Hepatocyte (in vitro differentiated cells): ENCODE measurements at regions not wholly inside any gene's neighbourhood (a gene's known extent, or its start where the extent isn't known, plus 50 kb on each side); places are given as distances from the start of the nearest gene placed in this dataset.

Source experiments
- DNase-seq: peaks from one replicate; pipeline ENCODE4 v3.0.0-alpha.2; 2016; ENCODE audit warnings: low spot score
- H2AFZ ChIP-seq: fragments of 200-600 bp; sonication (generic); 2 replicates; pipeline ENCODE4 v1.6.0; 2016; ENCODE audit warnings: antibody characterized with exemption, mild to moderate bottlenecking
- H3K27ac ChIP-seq: fragments of 200-600 bp; sonication (generic); 2 replicates; pipeline ENCODE4 v1.5.1; 2016; ENCODE audit warnings: mild to moderate bottlenecking
- H3K27me3 ChIP-seq: fragments of 200-600 bp; sonication (generic); 2 replicates; pipeline ENCODE4 v1.6.1; 2016
- H3K36me3 ChIP-seq: fragments of 200-600 bp; sonication (generic); replicated peaks from 2 replicates; pipeline ENCODE4 v1.5.1; 2016; ENCODE audit warnings: low read depth; ENCODE audit not compliant: insufficient read depth
- H3K4me1 ChIP-seq: fragments of 200-600 bp; sonication (generic); 2 replicates; pipeline ENCODE4 v1.5.1; 2016; ENCODE audit warnings: mild to moderate bottlenecking, moderate library complexity; ENCODE audit not compliant: insufficient read depth
- H3K4me2 ChIP-seq: fragments of 200-600 bp; sonication (generic); 2 replicates; pipeline ENCODE4 v1.6.0; 2016
- H3K4me3 ChIP-seq: fragments of 200-600 bp; sonication (generic); 2 replicates; pipeline ENCODE4 v1.5.1; 2016; ENCODE audit warnings: mild to moderate bottlenecking
- H3K79me2 ChIP-seq: fragments of 200-600 bp; sonication (generic); 2 replicates; pipeline ENCODE4 v1.6.0; 2017; ENCODE audit warnings: mild to moderate bottlenecking
- H3K9me2 ChIP-seq: fragments of 200-600 bp; sonication (generic); replicated peaks from 2 replicates; pipeline ENCODE4 v1.6.0; 2017; ENCODE audit warnings: mild to moderate bottlenecking; ENCODE audit not compliant: insufficient read depth
- H3K9me3 ChIP-seq: fragments of 200-600 bp; sonication (generic); 2 replicates; pipeline ENCODE4 v1.5.1; 2016; ENCODE audit warnings: low read depth, mild to moderate bottlenecking
- H4K20me1 ChIP-seq: fragments of 200-600 bp; sonication (generic); 2 replicates; pipeline ENCODE4 v1.6.0; 2016; ENCODE audit warnings: mild to moderate bottlenecking; ENCODE audit not compliant: insufficient read depth, poor library complexity, severe bottlenecking
- EZH2 ChIP-seq: fragments of 200-600 bp; sonication (generic); IDR thresholded peaks from 2 replicates; pipeline ENCODE4 v1.6.1; 2016; ENCODE audit warnings: antibody characterized with exemption, mild to moderate bottlenecking, borderline replicate concordance
- EZH2phosphoT487 ChIP-seq: fragments of 200-600 bp; sonication (generic); IDR thresholded peaks from one replicate; pipeline ENCODE4 v1.6.1; 2018; ENCODE audit warnings: antibody characterized with exemption, mild to moderate bottlenecking, low read depth, moderate library complexity; ENCODE audit not compliant: unreplicated experiment, severe bottlenecking
- WGBS: methylation state at CpG from one replicate; pipeline ENCODE4 v1.1.6; 2016; ENCODE audit warnings: low lambda C conversion rate; ENCODE audit errors: missing lambda C conversion rate; 5-methylcytosine and 5-hydroxymethylcytosine counted together
- TF ChIP-seq, protein P1 (sequence below): fragments of 200-600 bp; sonication (generic); IDR thresholded peaks from 2 replicates; pipeline ENCODE4 v1.5.1; 2016; ENCODE audit warnings: antibody characterized with exemption, mild to moderate bottlenecking; ENCODE audit not compliant: poor library complexity

DNA sequence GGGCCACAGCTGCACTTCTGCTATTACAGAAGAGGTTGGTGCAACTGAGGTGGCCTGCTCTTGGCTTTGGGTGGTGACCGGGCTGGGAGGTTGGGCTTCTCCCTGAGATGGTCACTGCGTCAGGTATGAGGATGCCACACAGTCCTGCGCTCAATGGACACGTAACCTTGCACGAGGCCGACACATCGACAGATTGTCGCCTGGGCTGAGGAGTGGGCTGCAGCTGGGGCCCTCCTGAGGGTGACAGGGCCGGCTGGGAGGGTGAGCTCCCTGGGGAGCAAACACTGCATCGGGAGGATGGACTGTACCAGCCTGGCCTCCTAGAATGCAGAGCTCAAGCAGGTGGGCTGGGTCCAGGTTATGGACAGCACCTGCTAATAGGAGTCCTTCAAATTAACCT lies 261.1 kb upstream of the ADAMTS16 start:
- Histone ChIP-seq H3K9me3 (no peaks in the 10 kb centered on the region), H3K4me1 (no peaks in the 10 kb centered on the region), H3K4me3 (no peak overlapping the region), H3K9me2 (no peaks in the 10 kb centered on the region), H3K27me3 (no peaks in the 10 kb centered on the region), H2AFZ (no peak overlapping the region), H3K36me3 (no peaks in the 10 kb centered on the region), H3K79me2 (no peaks in the 10 kb centered on the region), H4K20me1 (no peaks in the 10 kb centered on the region), H3K27ac (no peak overlapping the region), H3K4me2 (no peak overlapping the region)
- no peak for DNase-seq
- WGBS: 97% methylated on average over 10 of the region's 10 CpGs
- TF ChIP-seq EZH2phosphoT487 (no peak), EZH2 (no peak)
- TF ChIP-seq, protein P1, sequence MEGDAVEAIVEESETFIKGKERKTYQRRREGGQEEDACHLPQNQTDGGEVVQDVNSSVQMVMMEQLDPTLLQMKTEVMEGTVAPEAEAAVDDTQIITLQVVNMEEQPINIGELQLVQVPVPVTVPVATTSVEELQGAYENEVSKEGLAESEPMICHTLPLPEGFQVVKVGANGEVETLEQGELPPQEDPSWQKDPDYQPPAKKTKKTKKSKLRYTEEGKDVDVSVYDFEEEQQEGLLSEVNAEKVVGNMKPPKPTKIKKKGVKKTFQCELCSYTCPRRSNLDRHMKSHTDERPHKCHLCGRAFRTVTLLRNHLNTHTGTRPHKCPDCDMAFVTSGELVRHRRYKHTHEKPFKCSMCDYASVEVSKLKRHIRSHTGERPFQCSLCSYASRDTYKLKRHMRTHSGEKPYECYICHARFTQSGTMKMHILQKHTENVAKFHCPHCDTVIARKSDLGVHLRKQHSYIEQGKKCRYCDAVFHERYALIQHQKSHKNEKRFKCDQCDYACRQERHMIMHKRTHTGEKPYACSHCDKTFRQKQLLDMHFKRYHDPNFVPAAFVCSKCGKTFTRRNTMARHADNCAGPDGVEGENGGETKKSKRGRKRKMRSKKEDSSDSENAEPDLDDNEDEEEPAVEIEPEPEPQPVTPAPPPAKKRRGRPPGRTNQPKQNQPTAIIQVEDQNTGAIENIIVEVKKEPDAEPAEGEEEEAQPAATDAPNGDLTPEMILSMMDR: no peak

DNA sequence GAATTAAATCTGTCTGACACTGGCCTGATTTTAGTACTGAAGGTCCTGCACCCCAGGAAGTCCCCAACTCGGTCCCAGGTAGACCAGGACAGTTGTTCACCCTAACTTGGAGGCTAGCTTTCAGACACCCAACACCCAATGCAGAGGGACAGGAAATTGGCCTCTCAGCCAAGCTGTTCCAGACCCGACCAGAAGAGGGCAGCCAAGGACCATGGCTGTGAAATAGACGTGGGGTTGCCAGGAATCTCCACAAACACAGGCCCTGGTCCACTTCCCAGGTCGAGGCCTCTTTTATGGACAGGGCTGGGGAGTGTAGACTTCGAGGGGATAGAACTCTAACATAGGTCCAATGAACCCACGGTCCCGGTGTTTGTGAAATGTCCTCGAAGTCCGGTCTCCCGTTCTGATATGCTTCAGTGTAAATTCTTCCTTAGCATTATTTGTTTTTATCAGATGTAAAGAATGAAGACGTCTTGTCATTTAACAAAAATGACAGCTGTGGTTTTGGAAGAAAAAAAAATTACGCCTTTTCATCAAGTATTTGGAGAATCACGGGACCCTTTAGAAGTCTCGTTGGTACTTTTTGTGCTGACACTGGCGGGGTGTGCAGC lies 260.3 kb upstream of the ADAMTS16 start:
- H3K36me3 ChIP-seq: no peaks in the 10 kb centered on the region
- H3K9me3 ChIP-seq: no peaks in the 10 kb centered on the region
- no peak for TF ChIP-seq EZH2
- TF ChIP-seq, protein P1: peak; percentile 95
- DNase-seq: peak; percentile 84
- no peaks in the 10 kb centered on the region for H3K9me2 ChIP-seq
- 56% methylated on average over 15 of the region's 15 CpGs for WGBS
- H4K20me1 ChIP-seq: no peaks in the 10 kb centered on the region
- H3K4me1 ChIP-seq: no peaks in the 10 kb centered on the region
- H3K27ac ChIP-seq: no peak overlapping the region
- H3K79me2 ChIP-seq: no peaks in the 10 kb centered on the region
- no peaks in the 10 kb centered on the region for H3K27me3 ChIP-seq
- no peak overlapping the region for H3K4me3 ChIP-seq
- peak overlapping the region; percentile 45 for H2AFZ ChIP-seq
- H3K4me2 ChIP-seq: no peak overlapping the region

DNA sequence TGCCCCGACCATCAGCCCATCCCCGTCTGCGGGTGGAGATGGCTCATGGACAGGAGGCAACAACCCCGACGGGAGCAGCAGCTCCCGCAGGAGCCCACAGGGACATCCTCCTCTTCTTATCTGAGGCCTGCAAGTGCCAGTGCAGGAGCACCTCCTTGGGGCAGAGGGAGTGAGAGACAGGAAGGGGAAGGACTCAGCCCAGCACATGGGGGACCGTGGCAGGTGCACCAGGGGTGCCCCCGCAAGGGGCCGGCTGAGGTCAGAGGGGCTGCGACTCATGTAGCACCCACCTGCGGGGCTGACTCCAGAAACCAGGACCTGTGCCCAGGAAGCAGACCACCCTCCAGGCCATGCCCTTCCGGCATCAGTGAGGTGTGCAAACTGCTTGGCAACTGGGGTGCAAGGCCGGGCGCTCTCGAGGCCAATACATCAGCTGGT lies 259.8 kb upstream of the ADAMTS16 start:
- H3K4me1 ChIP-seq: no peaks in the 10 kb centered on the region
- H3K36me3 ChIP-seq: no peaks in the 10 kb centered on the region
- WGBS: 93% methylated on average over 15 of the region's 15 CpGs
- no peaks in the 10 kb centered on the region for H3K27me3 ChIP-seq
- no peak for DNase-seq
- H3K27ac ChIP-seq: no peak overlapping the region
- H3K4me3 ChIP-seq: no peak overlapping the region
- TF ChIP-seq, protein P1: no peak
- TF ChIP-seq EZH2phosphoT487: no peak
- H4K20me1 ChIP-seq: no peaks in the 10 kb centered on the region
- H3K4me2 ChIP-seq: no peak overlapping the region
- H3K9me3 ChIP-seq: no peaks in the 10 kb centered on the region
- no peaks in the 10 kb centered on the region for H3K9me2 ChIP-seq
- peak overlapping the region; percentile 45 for H2AFZ ChIP-seq
- H3K79me2 ChIP-seq: no peaks in the 10 kb centered on the region

DNA sequence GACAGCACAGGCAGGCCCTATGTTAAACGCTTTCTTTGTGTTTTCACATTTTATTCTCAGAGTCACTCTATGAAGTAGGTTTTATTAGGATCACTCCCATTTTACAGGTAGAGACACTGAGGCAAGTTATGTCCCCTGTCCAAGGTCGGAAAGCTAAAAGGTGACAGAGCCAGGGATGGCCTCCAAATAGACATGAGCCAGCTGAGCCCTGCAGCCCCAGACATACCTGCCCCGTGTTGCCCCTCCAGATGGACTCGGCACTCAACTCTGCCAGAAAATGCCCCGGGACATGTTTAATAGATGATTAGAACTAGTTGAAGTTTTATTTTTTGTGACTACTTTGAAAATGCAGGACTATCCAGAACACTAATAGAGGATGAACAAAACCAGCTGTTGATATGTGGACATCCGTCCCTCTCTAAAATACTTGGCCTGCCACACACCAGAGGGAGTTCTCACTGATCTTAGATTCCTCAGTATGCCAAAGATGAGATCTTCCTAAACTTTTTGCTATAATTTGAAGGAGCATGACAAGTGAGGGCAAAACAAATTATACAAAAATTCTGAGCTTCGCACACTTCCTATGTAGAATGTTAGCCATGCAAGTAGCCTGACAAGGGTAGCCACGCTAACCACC lies 258.6 kb upstream of the ADAMTS16 start:
- WGBS: 85% methylated on average over 8 of the region's 8 CpGs

More for the DNA sequence above, 258.6 kb upstream of the ADAMTS16 start:
- no peak overlapping the region for H3K4me2 ChIP-seq
- H4K20me1 ChIP-seq: no peaks in the 10 kb centered on the region
- no peak for DNase-seq
- no peaks in the 10 kb centered on the region for H3K9me3 ChIP-seq
- H3K36me3 ChIP-seq: no peaks in the 10 kb centered on the region
- H3K27me3 ChIP-seq: no peaks in the 10 kb centered on the region
- no peak overlapping the region for H3K4me3 ChIP-seq
- H3K27ac ChIP-seq: no peak overlapping the region
- no peaks in the 10 kb centered on the region for H3K4me1 ChIP-seq
- no peak for TF ChIP-seq EZH2phosphoT487
- H3K79me2 ChIP-seq: no peaks in the 10 kb centered on the region
- H3K9me2 ChIP-seq: no peaks in the 10 kb centered on the region
- H2AFZ ChIP-seq: no peak overlapping the region
